Mesothelial cell of epicardium (in vitro differentiated cells): ENCODE measurements at regions not wholly inside any gene's neighbourhood (a gene's known extent, or its start where the extent isn't known, plus 50 kb on each side); places are given as distances from the start of the nearest gene placed in this dataset.
"Not testable (repeated sequence)": the region's sequence is repeated elsewhere in the genome, so short reads cannot be mapped to it uniquely, and the experiment has no call there.

Experiments
- DNase-seq, 2 experiments: peaks; one replicate each; pipeline ENCODE4 v3.0.0; 2021; ENCODE audit warnings: low spot score in 2 of 2; ENCODE audit not compliant: unreplicated experiment in 2 of 2
- H3K27ac Mint-ChIP-seq: 2 replicates; pipeline ENCODE4 v1.8.0; 2021; ENCODE audit warnings: mixed read lengths
- H3K27me3 Mint-ChIP-seq: 2 replicates; pipeline ENCODE4 v1.8.0; 2021; ENCODE audit warnings: low read depth, mixed read lengths
- H3K36me3 Mint-ChIP-seq: 2 replicates; pipeline ENCODE4 v1.8.0; 2021; ENCODE audit warnings: mixed read lengths
- H3K4me1 Mint-ChIP-seq: 2 replicates; pipeline ENCODE4 v1.8.0; 2021; ENCODE audit warnings: mixed read lengths
- H3K4me3 Mint-ChIP-seq: 2 replicates; pipeline ENCODE4 v1.8.0; 2021; ENCODE audit warnings: mild to moderate bottlenecking, moderate library complexity, mixed read lengths
- H3K9me3 Mint-ChIP-seq: 2 replicates; pipeline ENCODE4 v1.8.0; 2021; ENCODE audit warnings: mixed read lengths
- TF ChIP-seq, protein P1 (sequence below): fragments of 200-600 bp; sonication (generic); IDR thresholded peaks from one replicate; pipeline ENCODE4 v1.5.0; 2021; ENCODE audit warnings: antibody characterized with exemption; ENCODE audit not compliant: unreplicated experiment

DNA sequence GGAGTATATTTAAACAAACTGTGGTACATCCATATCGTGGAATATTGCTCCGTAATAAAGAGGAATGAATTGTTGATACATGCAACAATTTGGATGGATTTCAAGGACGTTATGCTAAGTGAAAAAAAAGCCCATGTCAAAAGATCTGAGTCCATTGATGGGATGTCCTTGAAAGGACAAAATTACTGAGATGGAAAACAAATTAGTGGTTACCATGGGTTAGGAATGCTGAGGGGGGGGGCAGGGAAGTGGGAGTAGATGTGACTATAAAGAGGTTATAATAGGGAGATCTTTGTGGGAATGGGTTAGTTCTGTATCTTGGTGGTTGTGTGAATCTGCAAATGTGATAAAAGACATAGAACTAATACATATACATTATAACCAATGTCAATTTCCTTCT lies 409.3 kb downstream of the SRGAP2C start:
- Mint-ChIP-seq H3K27me3 (no peaks in the 10 kb centered on the region), H3K36me3 (no peaks in the 10 kb centered on the region), H3K4me3 (no peak overlapping the region), H3K9me3 (peaks cover 7% of the 10 kb centered on the region), H3K27ac (no peak overlapping the region), H3K4me1 (no peaks in the 10 kb centered on the region)
- no peak for DNase-seq
- TF ChIP-seq, protein P1, sequence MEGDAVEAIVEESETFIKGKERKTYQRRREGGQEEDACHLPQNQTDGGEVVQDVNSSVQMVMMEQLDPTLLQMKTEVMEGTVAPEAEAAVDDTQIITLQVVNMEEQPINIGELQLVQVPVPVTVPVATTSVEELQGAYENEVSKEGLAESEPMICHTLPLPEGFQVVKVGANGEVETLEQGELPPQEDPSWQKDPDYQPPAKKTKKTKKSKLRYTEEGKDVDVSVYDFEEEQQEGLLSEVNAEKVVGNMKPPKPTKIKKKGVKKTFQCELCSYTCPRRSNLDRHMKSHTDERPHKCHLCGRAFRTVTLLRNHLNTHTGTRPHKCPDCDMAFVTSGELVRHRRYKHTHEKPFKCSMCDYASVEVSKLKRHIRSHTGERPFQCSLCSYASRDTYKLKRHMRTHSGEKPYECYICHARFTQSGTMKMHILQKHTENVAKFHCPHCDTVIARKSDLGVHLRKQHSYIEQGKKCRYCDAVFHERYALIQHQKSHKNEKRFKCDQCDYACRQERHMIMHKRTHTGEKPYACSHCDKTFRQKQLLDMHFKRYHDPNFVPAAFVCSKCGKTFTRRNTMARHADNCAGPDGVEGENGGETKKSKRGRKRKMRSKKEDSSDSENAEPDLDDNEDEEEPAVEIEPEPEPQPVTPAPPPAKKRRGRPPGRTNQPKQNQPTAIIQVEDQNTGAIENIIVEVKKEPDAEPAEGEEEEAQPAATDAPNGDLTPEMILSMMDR = no peak

DNA sequence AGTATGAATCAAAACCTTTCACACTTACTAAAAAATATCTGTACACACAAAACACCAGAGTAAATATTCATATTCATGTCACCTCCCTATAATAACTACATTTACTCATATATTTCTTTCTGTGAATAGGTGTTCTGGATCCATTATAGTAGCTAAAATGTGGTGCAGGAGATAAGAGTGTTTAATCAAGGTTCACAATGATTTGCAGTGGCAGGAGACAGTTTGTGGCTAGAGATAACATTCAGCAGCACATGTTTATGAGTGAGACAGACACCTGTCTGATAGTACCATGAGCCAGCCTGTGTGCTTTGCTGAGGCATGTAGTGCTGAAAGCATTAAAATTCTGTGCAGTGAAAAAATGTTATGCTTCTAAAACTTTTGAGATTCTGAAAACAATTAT lies 410.3 kb downstream of the SRGAP2C start:
- Mint-ChIP-seq H3K4me1 (no peaks in the 10 kb centered on the region), H3K27me3 (no peaks in the 10 kb centered on the region), H3K27ac (no peak overlapping the region), H3K4me3 (no peak overlapping the region), H3K36me3 (no peaks in the 10 kb centered on the region), H3K9me3 (peaks cover 15% of the 10 kb centered on the region)
- TF ChIP-seq, protein P1 = no peak
- no peak for DNase-seq

DNA sequence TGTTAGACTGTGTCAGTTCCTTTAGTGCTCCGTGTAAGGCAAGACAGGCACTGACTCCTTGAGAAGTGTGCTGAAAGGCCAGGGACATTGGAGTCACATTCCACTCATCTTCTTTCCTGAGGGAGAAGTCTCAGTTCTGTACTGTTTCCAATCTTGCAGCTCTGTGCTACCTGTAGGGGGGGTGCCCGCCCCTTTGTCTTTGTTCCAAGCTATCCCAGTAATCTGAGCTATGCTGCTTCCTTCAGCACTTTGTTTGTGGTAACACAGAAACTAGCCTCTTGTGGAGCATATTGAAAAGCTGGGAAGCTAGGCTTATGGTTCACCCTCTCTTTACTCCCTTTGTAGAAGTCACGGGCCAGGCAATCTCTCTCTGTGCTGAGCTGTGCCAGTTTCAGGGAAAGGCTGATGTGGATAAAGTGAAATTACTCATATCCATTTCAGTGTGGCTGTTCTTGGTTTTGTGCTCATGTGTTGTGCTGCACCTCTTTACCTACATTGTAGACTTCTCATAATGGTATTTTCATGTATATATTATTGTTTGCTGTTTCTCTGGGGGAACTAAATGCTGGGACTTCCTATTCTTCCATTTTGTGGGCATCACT lies 420.2 kb downstream of the SRGAP2C start:
- peaks cover 24% of the 10 kb centered on the region for H3K9me3 Mint-ChIP-seq
- not testable (repeated sequence) for H3K4me3 Mint-ChIP-seq, H3K36me3 Mint-ChIP-seq, H3K4me1 Mint-ChIP-seq, DNase-seq, H3K27ac Mint-ChIP-seq, H3K27me3 Mint-ChIP-seq

DNA sequence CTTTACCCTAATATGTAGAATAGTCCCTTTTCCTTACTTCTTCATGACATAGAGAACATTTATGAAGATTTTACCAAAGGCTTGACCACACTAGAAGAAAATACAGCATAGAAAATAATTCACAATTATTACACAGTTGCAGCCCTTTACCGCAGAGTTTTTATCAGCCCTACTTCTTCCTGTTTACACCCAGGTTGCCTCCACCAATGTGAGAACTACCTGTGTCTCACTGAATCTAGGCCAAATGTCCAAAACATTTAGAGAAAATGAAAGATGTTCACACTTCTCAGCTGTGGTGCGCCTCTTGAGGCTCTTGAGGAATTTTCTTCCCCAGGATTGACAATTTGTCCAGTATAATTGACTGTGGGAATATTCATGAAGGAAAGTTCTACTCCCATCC lies 422.7 kb downstream of the SRGAP2C start:
- H3K27me3 Mint-ChIP-seq, DNase-seq, H3K36me3 Mint-ChIP-seq, H3K4me3 Mint-ChIP-seq, H3K9me3 Mint-ChIP-seq, H3K27ac Mint-ChIP-seq, H3K4me1 Mint-ChIP-seq: not testable (repeated sequence)
